ENCODE measurements at regions not wholly inside any gene's neighbourhood (a gene's known extent, or its start where the extent isn't known, plus 50 kb on each side); places are given as distances from the start of the nearest gene placed in this dataset.

GRCh38 chr6:22164236-22164635, 132.6 kb downstream of the PRL start:
- TF ChIP-seq POLR2AphosphoS5 (IDR thresholded peaks at IDR 0.05; ENCODE audit: borderline replicate concordance, low read depth, low read length) (no peak), FOXP2 (optimal IDR thresholded peaks at IDR 0.05; ENCODE audit: control extremely low read depth, extremely low read length, insufficient read depth) (no peak)
